ENCODE measurements at regions not wholly inside any gene's neighbourhood (a gene's known extent, or its start where the extent isn't known, plus 50 kb on each side); places are given as distances from the start of the nearest gene placed in this dataset.
"Not testable (repeated sequence)": the region's sequence is repeated elsewhere in the genome, so short reads cannot be mapped to it uniquely, and the experiment has no call there.

GRCh38 chr4:19193274-19193981 lies 1058.3 kb upstream of the SLIT2 start:
- no peak for DNase-seq

GRCh38 chr4:19191979-19192650 lies 1059.6 kb upstream of the SLIT2 start:
- no peak for DNase-seq

GRCh38 chr4:19187691-19188090 lies 1064.0 kb upstream of the SLIT2 start:
- no peak for DNase-seq

- DNase-seq = no peak
Measured at GRCh38 chr4:19187096-19187495, 1064.6 kb upstream of the SLIT2 start.

GRCh38 chr4:19181631-19182030 lies 1070.1 kb upstream of the SLIT2 start:
- not testable (repeated sequence) for DNase-seq

- DNase-seq = no peak
Measured at GRCh38 chr4:19178835-19179234, 1072.9 kb upstream of the SLIT2 start.

- no peak for DNase-seq
Measured at GRCh38 chr4:19177616-19178015, 1074.1 kb upstream of the SLIT2 start.

- DNase-seq = no peak
Measured at GRCh38 chr4:19171832-19172231, 1079.9 kb upstream of the SLIT2 start.

- DNase-seq = no peak
Measured at GRCh38 chr4:19167311-19167710, 1084.4 kb upstream of the SLIT2 start.

- DNase-seq = no peak
Measured at GRCh38 chr4:19164334-19164733, 1087.4 kb upstream of the SLIT2 start.

GRCh38 chr4:19159874-19160273 lies 1091.8 kb upstream of the SLIT2 start:
- no peak for DNase-seq

- no peak for DNase-seq
Measured at GRCh38 chr4:19158107-19158809, 1093.4 kb upstream of the SLIT2 start.

- no peak for DNase-seq
Measured at GRCh38 chr4:19156786-19157185, 1094.9 kb upstream of the SLIT2 start.

GRCh38 chr4:19155568-19155967 lies 1096.1 kb upstream of the SLIT2 start:
- no peak for DNase-seq

- DNase-seq = not testable (repeated sequence)
Measured at GRCh38 chr4:19154267-19154666, 1097.4 kb upstream of the SLIT2 start.

GRCh38 chr4:19152264-19152663 lies 1099.4 kb upstream of the SLIT2 start:
- DNase-seq = no peak

GRCh38 chr4:19151684-19152083 lies 1100.0 kb upstream of the SLIT2 start:
- no peak for DNase-seq

- DNase-seq = no peak
Measured at GRCh38 chr4:19146038-19146437, 1105.7 kb upstream of the SLIT2 start.

GRCh38 chr4:19135895-19136633 lies 1114.5 kb upstream of the LCORL start:
- DNase-seq = no peak

- DNase-seq = no peak
Measured at GRCh38 chr4:19134685-19135084, 1113.1 kb upstream of the LCORL start.

GRCh38 chr4:19133315-19133714 lies 1111.8 kb upstream of the LCORL start:
- no peak for DNase-seq

GRCh38 chr4:19130866-19131265 lies 1109.3 kb upstream of the LCORL start:
- no peak for DNase-seq

- no peak for DNase-seq
Measured at GRCh38 chr4:19128176-19128575, 1106.6 kb upstream of the LCORL start.

All from NCI-H1694 treated with DMSO at 0.1 percent for 48 hours (cell line).